GM19035 (cell line): ENCODE measurements at regions not wholly inside any gene's neighbourhood (a gene's known extent, or its start where the extent isn't known, plus 50 kb on each side); places are given as distances from the start of the nearest gene placed in this dataset.

Experiments used
- ATAC-seq: cut with Tn5 transposase; IDR thresholded peaks from one replicate; pipeline ENCODE4 v1.9.1; 2021; ENCODE audit not compliant: unreplicated experiment

- ATAC-seq: no peak
These were observed 246.5 kb upstream of the PLSCR5 start for GRCh38 chr3:146851665-146852064.

- ATAC-seq: no peak
These were observed 240.2 kb upstream of the PLSCR5 start for GRCh38 chr3:146845361-146845760.

- ATAC-seq: no peak
These were observed 238.3 kb upstream of the PLSCR5 start for GRCh38 chr3:146843476-146843875.

- ATAC-seq: no peak
These were observed 234.7 kb upstream of the PLSCR5 start for GRCh38 chr3:146839727-146840375.

- no peak for ATAC-seq
These were observed 233.1 kb upstream of the PLSCR5 start for GRCh38 chr3:146838221-146838620.

GRCh38 chr3:146834917-146835316 is 229.8 kb upstream of the PLSCR5 start:
- no peak for ATAC-seq

GRCh38 chr3:146832857-146833458 is 227.8 kb upstream of the PLSCR5 start:
- no peak for ATAC-seq

- ATAC-seq: no peak
These were observed 226.5 kb upstream of the PLSCR5 start for GRCh38 chr3:146831659-146832058.

- no peak for ATAC-seq
These were observed 225.1 kb upstream of the PLSCR5 start for GRCh38 chr3:146830231-146830630.

- ATAC-seq: no peak
These were observed 222.7 kb upstream of the PLSCR5 start for GRCh38 chr3:146827836-146828235.

- ATAC-seq: no peak
These were observed 218.5 kb upstream of the PLSCR5 start for GRCh38 chr3:146823622-146824021.

- no peak for ATAC-seq
These were observed 213.7 kb upstream of the PLSCR5 start for GRCh38 chr3:146818866-146819265.

- no peak for ATAC-seq
These were observed 213.2 kb upstream of the PLSCR5 start for GRCh38 chr3:146818301-146818700.

- ATAC-seq: no peak
These were observed 212.6 kb upstream of the PLSCR5 start for GRCh38 chr3:146817704-146818103.

- no peak for ATAC-seq
These were observed 209.6 kb upstream of the PLSCR5 start for GRCh38 chr3:146814601-146815315.

- ATAC-seq: no peak
These were observed 208.3 kb upstream of the PLSCR5 start for GRCh38 chr3:146813496-146813895.

- no peak for ATAC-seq
These were observed 198.6 kb upstream of the PLSCR5 start for GRCh38 chr3:146803745-146804144.

- ATAC-seq: no peak
These were observed 196.3 kb upstream of the PLSCR5 start for GRCh38 chr3:146801492-146801891.

GRCh38 chr3:146800484-146800883 is 195.3 kb upstream of the PLSCR5 start:
- ATAC-seq: no peak

- ATAC-seq: no peak
These were observed 190.9 kb upstream of the PLSCR5 start for GRCh38 chr3:146796078-146796477.

GRCh38 chr3:146783446-146783845 is 178.3 kb upstream of the PLSCR5 start:
- ATAC-seq: no peak

- ATAC-seq: no peak
These were observed 176.5 kb upstream of the PLSCR5 start for GRCh38 chr3:146781606-146782005.
